Ascending aorta (tissue), 2 donors: ENCODE measurements at regions not wholly inside any gene's neighbourhood (a gene's known extent, or its start where the extent isn't known, plus 50 kb on each side); places are given as distances from the start of the nearest gene placed in this dataset.

Experiments used
- DNase-seq, 2 donors: peaks; one replicate each; pipeline ENCODE4 v3.0.0-alpha.2; 2019; ENCODE audit warnings: low spot score in 2 of 2
- H3K27ac ChIP-seq, 2 donors: fragments of 200-600 bp; sonication (generic); one replicate each; pipeline ENCODE4 v1.5.1; 2016 to 2017; ENCODE audit warnings: mild to moderate bottlenecking in 1 of 2
- H3K27me3 ChIP-seq: fragments of 200-600 bp; sonication (generic); one replicate; pipeline ENCODE4 v1.5.1; 2017
- H3K36me3 ChIP-seq, 2 donors: fragments of 200-600 bp; sonication (generic); one replicate each; pipeline ENCODE4 v1.5.1; 2016
- H3K4me1 ChIP-seq, 2 donors: fragments of 200-600 bp; sonication (generic); one replicate each; pipeline ENCODE4 v1.5.1; 2016 to 2017; ENCODE audit warnings: mild to moderate bottlenecking in 1 of 2
- H3K4me3 ChIP-seq, 2 donors: fragments of 200-600 bp; sonication (generic); one replicate each; pipeline ENCODE4 v1.5.1; 2016 to 2017; ENCODE audit warnings: mild to moderate bottlenecking in 1 of 2
- H3K9me3 ChIP-seq, 2 donors: fragments of 200-600 bp; sonication (generic); one replicate each; pipeline ENCODE4 v1.5.1; 2016
- intact Hi-C: fragments of 100-400 bp; cut with DNase I; formaldehyde crosslinking; loops from one replicate; pipeline ENCODE4 v1.15.1; 2023
- TF ChIP-seq, protein P1 (sequence below), 3 experiments: fragments of 200-600 bp in 2 of 3; fragments of 450-650 bp in 1 of 3; sonication (generic) in 2 of 3; IDR thresholded peaks; one replicate each; pipeline ENCODE4 v1.5.1; 2016 to 2019; ENCODE audit warnings: antibody characterized with exemption in 3 of 3, mild to moderate bottlenecking in 1 of 3, moderate library complexity in 1 of 3

DNA sequence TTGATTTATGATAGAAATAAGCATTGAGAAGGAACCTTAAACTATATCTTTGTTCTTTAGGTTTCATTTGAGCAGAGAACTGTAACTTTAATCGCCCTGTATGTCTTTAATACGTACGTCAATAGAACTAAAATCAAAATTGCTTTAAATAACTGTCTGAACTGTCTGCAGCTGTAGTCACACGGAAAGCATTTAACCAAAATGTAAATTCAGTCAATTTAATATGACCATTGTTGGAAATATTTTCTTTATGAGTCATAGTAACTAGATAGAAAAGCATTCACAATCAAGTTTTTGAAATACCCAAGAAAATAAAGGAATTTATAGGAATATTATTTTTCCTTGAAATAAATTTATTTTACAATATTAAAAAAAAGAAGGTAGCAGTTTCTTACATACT lies 157.1 kb upstream of the CDH6 start:
- Histone ChIP-seq H3K4me1 (no peaks in the 10 kb centered on the region), H3K36me3 (no peaks in the 10 kb centered on the region), H3K27ac (no peak overlapping the region), H3K27me3 (no peaks in the 10 kb centered on the region), H3K4me3 (no peak overlapping the region), H3K9me3 (peaks cover 0 to 7% of the 10 kb centered on the region in 2 donors)
- TF ChIP-seq, protein P1, sequence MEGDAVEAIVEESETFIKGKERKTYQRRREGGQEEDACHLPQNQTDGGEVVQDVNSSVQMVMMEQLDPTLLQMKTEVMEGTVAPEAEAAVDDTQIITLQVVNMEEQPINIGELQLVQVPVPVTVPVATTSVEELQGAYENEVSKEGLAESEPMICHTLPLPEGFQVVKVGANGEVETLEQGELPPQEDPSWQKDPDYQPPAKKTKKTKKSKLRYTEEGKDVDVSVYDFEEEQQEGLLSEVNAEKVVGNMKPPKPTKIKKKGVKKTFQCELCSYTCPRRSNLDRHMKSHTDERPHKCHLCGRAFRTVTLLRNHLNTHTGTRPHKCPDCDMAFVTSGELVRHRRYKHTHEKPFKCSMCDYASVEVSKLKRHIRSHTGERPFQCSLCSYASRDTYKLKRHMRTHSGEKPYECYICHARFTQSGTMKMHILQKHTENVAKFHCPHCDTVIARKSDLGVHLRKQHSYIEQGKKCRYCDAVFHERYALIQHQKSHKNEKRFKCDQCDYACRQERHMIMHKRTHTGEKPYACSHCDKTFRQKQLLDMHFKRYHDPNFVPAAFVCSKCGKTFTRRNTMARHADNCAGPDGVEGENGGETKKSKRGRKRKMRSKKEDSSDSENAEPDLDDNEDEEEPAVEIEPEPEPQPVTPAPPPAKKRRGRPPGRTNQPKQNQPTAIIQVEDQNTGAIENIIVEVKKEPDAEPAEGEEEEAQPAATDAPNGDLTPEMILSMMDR (IDR thresholded peaks at IDR 0.05), result no peak
- DNase-seq, result no peak
- intact Hi-C loops, result no loop called here

DNA sequence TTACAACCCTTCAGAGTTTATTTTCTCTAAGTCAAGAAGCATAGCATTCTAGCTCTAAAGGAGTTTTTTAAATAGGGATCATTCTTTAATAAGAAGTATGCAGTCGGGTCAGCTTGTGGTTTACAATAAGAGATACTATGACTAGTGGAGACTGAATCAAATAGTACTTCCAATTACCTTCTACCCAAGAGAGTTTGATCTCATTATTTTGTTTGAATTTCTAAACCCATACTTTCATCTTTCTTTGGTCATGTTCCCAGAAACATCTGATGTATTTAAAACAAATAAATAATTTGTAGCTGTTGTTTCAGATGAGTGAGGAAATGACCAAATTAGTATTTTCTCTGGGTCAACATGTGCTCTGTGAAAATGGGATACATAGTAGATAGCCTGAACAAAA lies 160.2 kb upstream of the CDH6 start:
- DNase-seq, result no peak
- intact Hi-C loops, result no loop called here
- Histone ChIP-seq H3K27ac (no peak overlapping the region), H3K9me3 (no peaks in the 10 kb centered on the region), H3K27me3 (no peaks in the 10 kb centered on the region), H3K36me3 (no peaks in the 10 kb centered on the region), H3K4me1 (no peaks in the 10 kb centered on the region), H3K4me3 (no peak overlapping the region)
- TF ChIP-seq, protein P1 (IDR thresholded peaks at IDR 0.05), result no peak

DNA sequence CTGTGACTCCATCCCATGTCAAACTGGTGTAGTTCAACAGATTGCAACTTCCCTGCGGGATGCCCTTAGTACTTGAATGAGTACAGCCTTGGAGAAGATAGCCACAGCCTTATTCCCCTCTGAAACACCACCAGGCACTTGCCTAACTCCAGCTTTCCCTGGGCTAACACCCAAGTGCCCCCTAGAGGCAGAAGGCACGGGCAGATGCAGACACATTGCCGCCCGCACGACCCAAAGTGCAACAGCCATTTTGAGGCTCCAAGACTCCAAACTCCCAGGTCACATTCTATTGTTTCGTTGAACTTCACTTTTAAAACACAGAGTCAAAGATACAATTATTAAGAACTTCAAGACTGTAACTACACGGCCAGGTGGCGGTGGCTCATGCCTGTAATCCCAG lies 163.6 kb upstream of the CDH6 start:
- H3K27me3 ChIP-seq, result no peaks in the 10 kb centered on the region

DNA sequence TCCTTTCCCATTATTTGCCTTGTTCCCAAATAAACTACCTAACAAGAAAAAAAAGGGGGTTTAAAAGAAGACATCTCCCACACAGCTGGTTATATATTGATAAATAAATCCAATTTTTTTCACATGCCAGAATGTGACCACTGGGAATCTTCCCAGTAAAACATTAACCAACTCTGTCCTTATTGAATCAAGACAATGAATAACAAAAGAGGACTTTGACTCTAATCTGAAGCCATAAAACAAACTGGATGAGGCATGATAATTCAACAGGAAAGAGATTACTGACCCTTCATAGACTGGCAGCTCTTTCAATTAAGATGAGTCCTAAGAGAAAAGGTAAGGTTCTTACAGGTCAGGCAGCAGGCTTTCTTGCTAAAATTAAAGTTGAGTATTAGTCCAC lies 165.8 kb upstream of the CDH6 start:
- no peak for DNase-seq
- H3K9me3 ChIP-seq, result no peaks in the 10 kb centered on the region
- intact Hi-C loops, result no loop called here
- H3K27me3 ChIP-seq, result no peaks in the 10 kb centered on the region
- H3K27ac ChIP-seq, result no peak overlapping the region
- H3K4me1 ChIP-seq, result peaks cover 0 to 4% of the 10 kb centered on the region in 2 donors
- H3K36me3 ChIP-seq, result no peaks in the 10 kb centered on the region
- TF ChIP-seq, protein P1 (IDR thresholded peaks at IDR 0.05), result no peak
- no peak overlapping the region for H3K4me3 ChIP-seq

More for the DNA sequence above, 163.6 kb upstream of the CDH6 start:
- Histone ChIP-seq H3K4me1 (no peaks in the 10 kb centered on the region), H3K27ac (no peak overlapping the region), H3K4me3 (no peak overlapping the region), H3K9me3 (no peaks in the 10 kb centered on the region), H3K36me3 (no peaks in the 10 kb centered on the region)
- intact Hi-C loops, result no loop called here
- TF ChIP-seq, protein P1 (IDR thresholded peaks at IDR 0.05), result no peak
- DNase-seq, result no peak

DNA sequence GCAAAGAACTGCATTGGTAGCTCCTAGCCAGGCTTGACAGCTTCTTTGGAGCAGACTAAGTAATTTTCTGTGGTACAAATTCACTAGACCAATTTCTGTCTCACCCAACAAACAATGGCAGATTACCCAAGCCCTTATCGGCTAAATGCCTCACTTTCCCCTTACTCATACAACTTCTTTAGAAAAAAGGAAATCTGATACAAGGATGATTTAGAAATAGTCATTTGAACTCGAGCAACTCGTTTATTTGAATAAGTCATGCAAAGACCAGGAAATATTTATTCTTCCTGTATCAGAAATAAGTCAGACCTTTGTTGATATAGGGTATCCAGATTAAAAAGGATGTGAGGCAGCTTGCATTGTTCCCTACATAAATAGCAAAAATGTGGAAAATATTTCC lies 170.4 kb upstream of the CDH6 start:
- H3K4me3 ChIP-seq, result no peak overlapping the region
- no peaks in the 10 kb centered on the region for H3K36me3 ChIP-seq
- no peak overlapping the region for H3K27ac ChIP-seq
- no peaks in the 10 kb centered on the region for H3K9me3 ChIP-seq
- DNase-seq, result no peak
- peaks cover 0 to 4% of the 10 kb centered on the region in 2 donors for H3K4me1 ChIP-seq
- intact Hi-C loops, result no loop called here
- TF ChIP-seq, protein P1 (IDR thresholded peaks at IDR 0.05), result no peak
- H3K27me3 ChIP-seq, result no peaks in the 10 kb centered on the region

DNA sequence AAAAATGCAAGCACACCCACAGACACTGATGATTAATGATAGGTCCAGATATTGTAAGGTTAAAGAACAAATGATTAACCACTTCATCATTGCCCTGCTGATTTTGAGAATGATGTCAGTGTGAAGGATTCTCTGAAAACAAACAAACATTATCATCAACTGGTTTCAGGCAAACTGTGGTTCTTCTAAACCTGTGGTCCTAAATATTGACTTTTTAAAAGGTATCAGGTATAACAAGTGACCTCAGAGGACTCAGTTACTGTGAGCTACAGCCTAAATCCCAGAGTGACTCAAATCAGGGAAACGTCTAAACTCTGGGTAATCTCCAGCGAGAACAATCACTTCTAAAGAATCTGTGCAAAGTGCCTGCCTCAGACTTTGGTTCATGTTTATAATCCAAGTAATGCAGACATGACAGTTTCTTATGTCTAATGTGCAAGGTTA lies 172.3 kb upstream of the CDH6 start:
- no peak overlapping the region for H3K4me3 ChIP-seq
- H3K36me3 ChIP-seq, result no peaks in the 10 kb centered on the region
- no peak for DNase-seq
- H3K4me1 ChIP-seq, result peaks cover 0 to 4% of the 10 kb centered on the region in 2 donors
- no peaks in the 10 kb centered on the region for H3K27me3 ChIP-seq
- no peak overlapping the region for H3K27ac ChIP-seq
- intact Hi-C loops, result no loop called here
- no peaks in the 10 kb centered on the region for H3K9me3 ChIP-seq
- TF ChIP-seq, protein P1 (IDR thresholded peaks at IDR 0.05), result no peak
